Hematopoietic multipotent progenitor cell treated with erythropoietin and hydrocortisone succinate and interleukin-3 and kit ligand, for 6 days (in vitro differentiated cells): ENCODE measurements at regions not wholly inside any gene's neighbourhood (a gene's known extent, or its start where the extent isn't known, plus 50 kb on each side); places are given as distances from the start of the nearest gene placed in this dataset.
A peak's percentile ranks its signal among the peaks of the same experiment; 100 is the strongest.
"Not testable (repeated sequence)": the region's sequence is repeated elsewhere in the genome, so short reads cannot be mapped to it uniquely, and the experiment has no call there.

ENCODE experiments used
- DNase-seq: peaks from one replicate; pipeline ENCODE4 v3.0.0-alpha.2; 2015

DNA sequence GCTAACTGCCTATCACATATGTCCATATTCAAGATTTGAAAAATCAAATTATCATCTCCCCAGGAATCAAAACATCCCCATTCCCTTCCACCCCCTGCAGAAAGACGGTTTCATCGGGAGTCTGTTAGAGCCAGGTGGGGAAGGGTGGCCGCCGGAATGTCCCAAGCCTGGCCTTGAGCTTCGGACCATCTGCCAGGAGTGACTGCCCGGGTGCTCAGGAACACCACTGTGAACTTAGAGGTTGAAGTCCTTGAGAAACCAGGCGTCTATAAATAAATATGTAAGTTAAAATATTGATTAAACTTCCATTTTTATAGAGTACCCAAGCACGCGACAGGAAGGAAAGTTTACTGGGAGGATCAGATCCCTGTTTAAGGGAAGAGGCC, 250.8 kb downstream of the DLL1 start:
- DNase-seq: no peak

- no peak for DNase-seq
These were observed 251.4 kb downstream of the DLL1 start for GRCh38 chr6:170039156-170040114.

GRCh38 chr6:170038708-170039107, 252.2 kb downstream of the DLL1 start:
- no peak for DNase-seq

DNA sequence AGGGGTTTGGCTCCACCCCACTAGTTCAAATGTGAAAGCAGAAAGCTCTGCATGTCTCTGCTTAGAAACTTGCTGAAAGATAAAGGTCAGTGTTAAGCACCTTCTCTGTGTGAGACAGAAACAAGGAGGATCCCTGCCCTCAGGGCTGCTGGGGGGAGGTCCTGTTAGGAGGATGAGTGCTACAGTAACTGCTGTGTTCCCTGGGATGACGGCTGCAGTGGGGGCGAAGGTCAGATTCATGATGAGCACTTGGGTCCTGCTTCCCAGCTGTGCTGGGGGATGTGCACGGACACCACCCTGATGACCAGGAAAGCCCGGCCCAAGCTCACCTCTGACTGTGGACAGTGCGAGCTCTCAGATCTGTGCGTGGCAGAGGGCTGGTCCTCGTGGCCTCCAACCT, 252.6 kb downstream of the DLL1 start:
- no peak for DNase-seq

- DNase-seq: no peak
These were observed 253.2 kb downstream of the DLL1 start for GRCh38 chr6:170037541-170038250.

- peak; percentile 14 for DNase-seq
These were observed 254.0 kb downstream of the DLL1 start for GRCh38 chr6:170036916-170037315.

- DNase-seq: not testable (repeated sequence)
These were observed 254.5 kb downstream of the DLL1 start for GRCh38 chr6:170036367-170036766.

DNA sequence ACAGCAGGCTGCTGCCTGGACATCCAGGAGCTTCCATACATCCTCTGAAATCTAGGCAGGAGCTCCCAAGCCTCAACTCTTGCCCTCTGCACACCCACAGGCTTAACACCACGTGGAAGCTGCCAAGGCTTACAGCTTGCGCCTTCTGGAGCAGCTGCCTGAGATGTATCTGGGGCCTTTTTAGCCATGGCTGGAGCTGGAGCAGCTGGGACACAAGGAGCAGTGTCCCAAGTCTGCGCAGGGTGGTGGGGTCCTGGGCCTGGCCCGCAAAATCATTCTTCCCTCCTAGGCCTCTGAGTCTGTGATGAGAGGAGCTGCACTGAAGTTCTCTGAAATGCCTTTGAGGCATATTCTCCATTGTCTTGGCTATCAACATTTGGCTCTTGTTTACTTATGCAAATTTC, 255.0 kb downstream of the DLL1 start:
- no peak for DNase-seq

- DNase-seq: no peak
These were observed 255.8 kb downstream of the DLL1 start for GRCh38 chr6:170035044-170035443.

DNA sequence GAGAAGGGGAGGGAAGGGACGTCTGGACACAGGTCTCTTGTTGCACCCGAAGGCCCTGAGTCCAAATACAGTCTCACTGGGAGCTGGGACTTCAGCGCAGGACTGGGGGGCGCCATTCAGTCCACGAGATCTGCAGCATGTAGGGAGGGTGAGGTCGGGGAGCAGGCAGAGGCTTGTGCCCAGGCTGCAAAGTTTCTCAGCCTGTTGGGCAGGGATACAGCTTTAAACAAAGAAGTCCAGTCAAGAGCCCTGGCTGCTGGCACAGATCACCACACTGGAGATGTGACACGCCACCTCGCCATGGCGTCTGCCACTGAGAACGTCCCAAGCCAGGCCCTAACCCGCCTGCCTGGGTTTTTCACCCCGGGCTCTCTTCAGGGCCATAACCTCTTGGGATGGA, 256.6 kb downstream of the DLL1 start:
- DNase-seq: no peak

DNA sequence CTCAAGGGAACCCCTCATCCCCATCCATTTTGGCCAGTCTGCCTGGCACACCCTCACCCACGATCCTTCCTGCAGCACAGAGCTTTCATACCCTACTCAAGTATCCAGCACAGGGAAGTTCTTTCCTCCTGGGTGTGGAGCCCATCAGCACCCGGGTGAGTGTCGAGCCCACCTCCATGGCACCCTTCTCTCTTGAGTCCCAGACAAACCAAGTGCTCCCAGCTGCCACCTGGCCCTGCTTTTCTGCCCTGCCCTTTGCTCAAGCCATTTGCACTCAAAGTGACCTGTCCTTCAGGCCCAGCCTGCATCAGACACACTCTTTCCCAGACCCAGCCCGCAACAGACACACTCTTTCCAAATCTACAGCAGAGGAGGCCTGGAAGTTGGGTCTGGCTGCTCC, 257.2 kb downstream of the DLL1 start:
- DNase-seq: no peak

GRCh38 chr6:170032706-170033309, 258.1 kb downstream of the DLL1 start:
- DNase-seq: no peak

GRCh38 chr6:170032197-170032596, 258.7 kb downstream of the DLL1 start:
- DNase-seq: no peak

GRCh38 chr6:170031684-170032121, 259.2 kb downstream of the DLL1 start:
- DNase-seq: no peak

DNA sequence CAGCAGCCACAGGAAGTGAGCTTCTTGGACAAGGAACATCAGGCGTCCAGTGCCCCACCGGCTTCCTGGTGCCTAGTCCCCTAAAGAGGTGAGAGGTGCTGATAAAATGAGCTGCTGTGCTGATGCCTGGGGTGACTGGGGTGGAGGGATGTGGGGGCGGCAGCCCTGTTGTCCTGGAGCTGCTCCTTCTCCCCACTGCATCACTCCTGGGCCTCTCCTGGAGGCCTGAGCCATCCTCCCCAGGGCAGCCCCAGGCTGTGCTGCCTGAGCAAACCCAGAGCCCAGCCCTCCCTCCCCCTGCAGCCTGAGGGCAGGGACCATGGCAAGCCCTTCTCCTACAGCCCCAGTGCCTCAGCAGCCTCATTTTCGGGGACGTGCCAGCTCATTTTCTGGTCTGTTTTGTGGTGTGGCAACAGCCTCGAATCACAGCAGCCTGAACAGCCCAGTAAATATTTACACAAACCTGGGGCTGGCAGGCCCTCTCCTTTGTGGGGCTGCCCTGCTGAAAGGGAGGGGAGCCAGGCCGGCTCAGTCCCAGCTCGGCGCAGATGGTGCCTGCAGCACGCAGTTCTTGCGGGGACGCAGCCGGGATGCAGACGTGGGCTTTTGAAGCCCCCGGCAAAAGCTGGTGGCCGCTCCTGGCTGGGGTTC, 259.9 kb downstream of the DLL1 start:
- DNase-seq: no peak

DNA sequence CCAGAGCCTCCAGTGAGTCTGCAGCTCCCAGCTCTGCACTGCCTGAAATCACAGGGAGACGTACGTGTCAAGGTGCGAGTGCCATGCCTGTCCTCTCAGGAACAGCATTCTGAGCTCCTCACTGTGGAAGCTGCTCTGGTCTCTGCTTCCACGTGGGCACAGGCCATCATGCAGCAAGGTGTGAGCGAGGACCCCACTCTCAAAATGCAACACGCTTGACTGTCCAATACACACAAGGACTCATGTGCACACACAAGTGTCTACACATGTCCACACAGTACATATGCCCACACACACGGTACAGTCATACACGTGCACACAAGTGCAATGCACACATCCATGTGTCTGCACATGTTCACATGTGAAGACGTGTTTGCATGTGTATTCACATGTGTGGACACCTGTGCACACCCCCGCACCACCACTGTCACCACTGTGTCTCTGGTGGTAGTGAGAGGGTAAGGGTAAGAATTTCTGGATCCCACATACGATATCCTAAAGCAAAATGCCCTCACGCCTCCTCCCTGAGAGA, 260.5 kb downstream of the DLL1 start:
- no peak for DNase-seq

- no peak for DNase-seq
These were observed 261.2 kb downstream of the DLL1 start for GRCh38 chr6:170029416-170030283.

DNA sequence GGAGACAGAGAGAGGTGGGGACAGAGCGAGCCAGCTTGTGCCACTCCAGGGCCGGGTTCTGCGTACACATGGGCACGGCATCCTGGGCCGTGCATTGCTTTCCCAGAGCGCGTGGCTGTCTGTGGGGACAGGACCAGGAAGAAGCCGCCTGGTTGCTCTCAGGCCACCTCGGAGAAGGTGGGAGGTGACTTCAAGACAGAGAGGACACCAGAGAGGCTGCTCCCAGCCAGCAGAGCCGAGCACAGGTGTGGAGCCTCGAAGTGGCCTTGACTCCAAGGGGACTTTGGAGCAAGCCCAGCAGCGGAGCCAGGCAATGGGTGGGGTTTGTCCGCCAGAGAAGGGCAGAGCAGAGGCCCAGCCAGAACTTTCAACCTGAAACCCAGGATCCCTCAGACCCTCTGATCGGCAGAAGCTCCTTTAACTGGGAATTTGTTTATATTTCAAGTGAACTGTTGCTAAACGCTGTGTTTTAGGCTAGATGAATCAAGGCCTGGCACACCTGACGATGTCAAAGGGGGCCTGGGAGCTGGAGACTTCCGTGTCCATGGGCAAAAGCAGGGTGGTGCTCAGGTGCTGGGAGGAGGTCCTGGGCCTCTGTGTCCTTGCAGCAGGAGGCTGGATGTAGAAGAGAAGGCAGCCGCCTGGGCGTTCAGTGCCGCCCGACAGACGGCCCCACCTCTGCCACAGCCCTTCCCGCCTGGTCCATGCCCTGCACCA, 262.1 kb downstream of the DLL1 start:
- DNase-seq: no peak

GRCh38 chr6:170027647-170028043, 263.2 kb downstream of the DLL1 start:
- no peak for DNase-seq

GRCh38 chr6:170026751-170027646, 263.9 kb downstream of the DLL1 start:
- no peak for DNase-seq
